NCI-H1417 treated with DMSO at 0.1 percent for 48 hours (cell line): ENCODE measurements at regions not wholly inside any gene's neighbourhood (a gene's known extent, or its start where the extent isn't known, plus 50 kb on each side); places are given as distances from the start of the nearest gene placed in this dataset.

ENCODE experiments used
- DNase-seq: peaks from one replicate; lab custom pipeline; 2025; lab: John Stamatoyannopoulos, UW

GRCh38 chr5:6195711-6196358 is 182.5 kb downstream of the MED10 start:
- no peak for DNase-seq

- DNase-seq: no peak
Measured at GRCh38 chr5:6194906-6195612, 183.3 kb downstream of the MED10 start.

- no peak for DNase-seq
Measured at GRCh38 chr5:6194261-6194875, 184.0 kb downstream of the MED10 start.

- DNase-seq: no peak
Measured at GRCh38 chr5:6193310-6193709, 185.0 kb downstream of the MED10 start.

GRCh38 chr5:6190838-6191237 is 187.5 kb downstream of the MED10 start:
- DNase-seq: no peak

GRCh38 chr5:6188976-6189375 is 189.4 kb downstream of the MED10 start:
- DNase-seq: no peak

- DNase-seq: no peak
Measured at GRCh38 chr5:6188344-6188743, 190.0 kb downstream of the MED10 start.

GRCh38 chr5:6187501-6187900 is 190.8 kb downstream of the MED10 start:
- no peak for DNase-seq

GRCh38 chr5:6185574-6185973 is 192.8 kb downstream of the MED10 start:
- DNase-seq: no peak

GRCh38 chr5:6184481-6184880 is 193.9 kb downstream of the MED10 start:
- no peak for DNase-seq

GRCh38 chr5:6183391-6184390 is 194.7 kb downstream of the MED10 start:
- no peak for DNase-seq

GRCh38 chr5:6182271-6182815 is 196.0 kb downstream of the MED10 start:
- DNase-seq: no peak

GRCh38 chr5:6181871-6182270 is 196.5 kb downstream of the MED10 start:
- DNase-seq: no peak

GRCh38 chr5:6181147-6181729 is 197.1 kb downstream of the MED10 start:
- no peak for DNase-seq

GRCh38 chr5:6180231-6180872 is 198.0 kb downstream of the MED10 start:
- DNase-seq: no peak

- DNase-seq: no peak
Measured at GRCh38 chr5:6178846-6179532, 199.4 kb downstream of the MED10 start.

GRCh38 chr5:6177926-6178325 is 200.4 kb downstream of the MED10 start:
- DNase-seq: no peak

GRCh38 chr5:6176102-6176693 is 202.1 kb downstream of the MED10 start:
- DNase-seq: no peak

GRCh38 chr5:6175172-6175854 is 203.0 kb downstream of the MED10 start:
- DNase-seq: no peak
